GM19397 (cell line): ENCODE measurements at regions not wholly inside any gene's neighbourhood (a gene's known extent, or its start where the extent isn't known, plus 50 kb on each side); places are given as distances from the start of the nearest gene placed in this dataset.

Source experiments
- ATAC-seq: cut with Tn5 transposase; IDR thresholded peaks from one replicate; pipeline ENCODE4 v1.9.1; 2021; ENCODE audit warnings: mild to moderate bottlenecking, moderate library complexity; ENCODE audit not compliant: unreplicated experiment

- ATAC-seq, result no peak
These were observed 1034.4 kb upstream of the NR2F2 start for GRCh38 chr15:95295896-95296625.

GRCh38 chr15:95296643-95297042, 1033.9 kb upstream of the NR2F2 start:
- ATAC-seq, result no peak

- no peak for ATAC-seq
These were observed 1031.8 kb upstream of the NR2F2 start for GRCh38 chr15:95298729-95299128.

GRCh38 chr15:95300958-95301357, 1029.5 kb upstream of the NR2F2 start:
- no peak for ATAC-seq

- ATAC-seq, result no peak
These were observed 1028.3 kb upstream of the NR2F2 start for GRCh38 chr15:95302206-95302605.

- no peak for ATAC-seq
These were observed 1027.7 kb upstream of the NR2F2 start for GRCh38 chr15:95302809-95303208.

GRCh38 chr15:95303713-95304112, 1026.8 kb upstream of the NR2F2 start:
- ATAC-seq, result no peak

- ATAC-seq, result no peak
These were observed 1026.2 kb upstream of the NR2F2 start for GRCh38 chr15:95304151-95304946.

- no peak for ATAC-seq
These were observed 1025.5 kb upstream of the NR2F2 start for GRCh38 chr15:95304947-95305400.

- ATAC-seq, result no peak
These were observed 1023.4 kb upstream of the NR2F2 start for GRCh38 chr15:95307115-95307514.

- no peak for ATAC-seq
These were observed 1011.3 kb upstream of the NR2F2 start for GRCh38 chr15:95319242-95319641.

- no peak for ATAC-seq
These were observed 1006.7 kb upstream of the NR2F2 start for GRCh38 chr15:95323796-95324195.

GRCh38 chr15:95324656-95325055, 1005.8 kb upstream of the NR2F2 start:
- ATAC-seq, result no peak

- ATAC-seq, result no peak
These were observed 1004.6 kb upstream of the NR2F2 start for GRCh38 chr15:95325763-95326404.

GRCh38 chr15:95326431-95327182, 1003.9 kb upstream of the NR2F2 start:
- no peak for ATAC-seq

- no peak for ATAC-seq
These were observed 1003.3 kb upstream of the NR2F2 start for GRCh38 chr15:95327183-95327525.

- ATAC-seq, result no peak
These were observed 1002.8 kb upstream of the NR2F2 start for GRCh38 chr15:95327661-95328060.

- no peak for ATAC-seq
These were observed 1001.9 kb upstream of the NR2F2 start for GRCh38 chr15:95328559-95328958.

GRCh38 chr15:95329362-95329761, 1001.1 kb upstream of the NR2F2 start:
- ATAC-seq, result no peak

- no peak for ATAC-seq
These were observed 988.8 kb upstream of the NR2F2 start for GRCh38 chr15:95341686-95342085.

GRCh38 chr15:95345867-95346266, 984.6 kb upstream of the NR2F2 start:
- ATAC-seq, result no peak
